Esophagus muscularis mucosa (tissue), 3 donors: ENCODE measurements at regions not wholly inside any gene's neighbourhood (a gene's known extent, or its start where the extent isn't known, plus 50 kb on each side); places are given as distances from the start of the nearest gene placed in this dataset.

Experiments
- POLR2A ChIP-seq: fragments of 450-650 bp; IDR thresholded peaks from one replicate; pipeline ENCODE4 v1.6.1; 2017; ENCODE audit warnings: antibody characterized with exemption, moderate library complexity, mild to moderate bottlenecking, low read depth
- TF ChIP-seq, protein P1 (sequence below), 3 experiments: fragments of 200-600 bp in 2 of 3; fragments of 450-650 bp in 1 of 3; sonication (generic) in 2 of 3; IDR thresholded peaks; one replicate each; pipeline ENCODE4 v1.5.1; 2017 to 2019; ENCODE audit warnings: antibody characterized with exemption in 3 of 3, mild to moderate bottlenecking in 2 of 3, moderate library complexity in 1 of 3

DNA sequence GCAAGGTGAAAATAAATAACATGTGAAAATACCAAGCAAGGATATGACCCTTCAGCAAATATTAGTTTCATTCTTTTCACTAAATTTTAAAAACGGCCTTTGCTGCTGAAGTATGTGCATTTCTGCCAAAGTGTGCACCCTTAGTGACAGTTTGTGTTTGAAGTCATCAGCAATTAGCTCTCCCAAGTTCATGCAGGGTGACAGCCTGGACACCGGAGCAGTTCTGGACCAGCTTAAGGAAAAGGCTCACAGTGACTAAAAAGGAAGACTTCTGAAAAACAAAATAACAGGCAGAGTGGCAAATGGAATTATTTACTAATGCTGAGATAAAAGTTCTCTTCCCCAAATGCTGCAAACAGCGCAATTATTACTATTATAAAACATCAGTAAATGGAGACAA lies 69.3 kb upstream of the NEBL start:
- TF ChIP-seq, protein P1, sequence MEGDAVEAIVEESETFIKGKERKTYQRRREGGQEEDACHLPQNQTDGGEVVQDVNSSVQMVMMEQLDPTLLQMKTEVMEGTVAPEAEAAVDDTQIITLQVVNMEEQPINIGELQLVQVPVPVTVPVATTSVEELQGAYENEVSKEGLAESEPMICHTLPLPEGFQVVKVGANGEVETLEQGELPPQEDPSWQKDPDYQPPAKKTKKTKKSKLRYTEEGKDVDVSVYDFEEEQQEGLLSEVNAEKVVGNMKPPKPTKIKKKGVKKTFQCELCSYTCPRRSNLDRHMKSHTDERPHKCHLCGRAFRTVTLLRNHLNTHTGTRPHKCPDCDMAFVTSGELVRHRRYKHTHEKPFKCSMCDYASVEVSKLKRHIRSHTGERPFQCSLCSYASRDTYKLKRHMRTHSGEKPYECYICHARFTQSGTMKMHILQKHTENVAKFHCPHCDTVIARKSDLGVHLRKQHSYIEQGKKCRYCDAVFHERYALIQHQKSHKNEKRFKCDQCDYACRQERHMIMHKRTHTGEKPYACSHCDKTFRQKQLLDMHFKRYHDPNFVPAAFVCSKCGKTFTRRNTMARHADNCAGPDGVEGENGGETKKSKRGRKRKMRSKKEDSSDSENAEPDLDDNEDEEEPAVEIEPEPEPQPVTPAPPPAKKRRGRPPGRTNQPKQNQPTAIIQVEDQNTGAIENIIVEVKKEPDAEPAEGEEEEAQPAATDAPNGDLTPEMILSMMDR (IDR thresholded peaks at IDR 0.05): no peak
- TF ChIP-seq POLR2A: no peak
